Peyer's patch (tissue), 4 donors: ENCODE measurements at regions not wholly inside any gene's neighbourhood (a gene's known extent, or its start where the extent isn't known, plus 50 kb on each side); places are given as distances from the start of the nearest gene placed in this dataset.

ENCODE experiments used
- CTCF ChIP-seq, 6 experiments: fragments of 450-650 bp in 4 of 6; fragments of 200-600 bp in 2 of 6; sonication (generic) in 1 of 6; IDR thresholded peaks; one replicate each; pipeline ENCODE4 v1.5.1; 2017 to 2019; ENCODE audit warnings: antibody characterized with exemption in 6 of 6, mild to moderate bottlenecking in 3 of 6, moderate library complexity in 1 of 6
- POLR2A ChIP-seq, 2 donors: fragments of 450-650 bp; IDR thresholded peaks; one replicate each; pipeline ENCODE4 v1.5.1; 2017; ENCODE audit warnings: antibody characterized with exemption in 2 of 2, mild to moderate bottlenecking in 2 of 2, moderate library complexity in 2 of 2

- TF ChIP-seq CTCF (IDR thresholded peaks at IDR 0.05) = no peak
- no peak for TF ChIP-seq POLR2A (IDR thresholded peaks at IDR 0.05)
Observed at GRCh38 chr18:29594493-29594892, 1417.6 kb upstream of the CDH2 start.
